HG03565 (cell line): ENCODE measurements at regions not wholly inside any gene's neighbourhood (a gene's known extent, or its start where the extent isn't known, plus 50 kb on each side); places are given as distances from the start of the nearest gene placed in this dataset.

Experiments used
- ATAC-seq: cut with Tn5 transposase; IDR thresholded peaks from one replicate; pipeline ENCODE4 v1.9.1; 2021; ENCODE audit warnings: mild to moderate bottlenecking, moderate library complexity; ENCODE audit not compliant: unreplicated experiment

- ATAC-seq, result no peak
Measured at GRCh38 chr11:15481871-15482270, 367.1 kb downstream of the INSC start.

GRCh38 chr11:15483205-15483604 is 368.5 kb downstream of the INSC start:
- ATAC-seq, result peak; percentile 86

GRCh38 chr11:15484398-15484797 is 369.7 kb downstream of the INSC start:
- no peak for ATAC-seq

- ATAC-seq, result no peak
Measured at GRCh38 chr11:15485432-15485831, 370.7 kb downstream of the INSC start.

GRCh38 chr11:15489281-15489680 is 374.6 kb downstream of the INSC start:
- ATAC-seq, result no peak

- no peak for ATAC-seq
Measured at GRCh38 chr11:15490535-15490934, 375.8 kb downstream of the INSC start.

- peak; percentile 51 for ATAC-seq
Measured at GRCh38 chr11:15493066-15493465, 378.3 kb downstream of the INSC start.

GRCh38 chr11:15493921-15494620 is 379.3 kb downstream of the INSC start:
- ATAC-seq, result no peak

GRCh38 chr11:15494740-15495139 is 380.0 kb downstream of the INSC start:
- ATAC-seq, result no peak

- ATAC-seq, result no peak
Measured at GRCh38 chr11:15495462-15495861, 380.7 kb downstream of the INSC start.

GRCh38 chr11:15497366-15497765 is 382.6 kb downstream of the INSC start:
- no peak for ATAC-seq

- no peak for ATAC-seq
Measured at GRCh38 chr11:15499674-15500073, 385.0 kb downstream of the INSC start.

- ATAC-seq, result no peak
Measured at GRCh38 chr11:15500643-15501042, 385.9 kb downstream of the INSC start.

- no peak for ATAC-seq
Measured at GRCh38 chr11:15501566-15501965, 386.8 kb downstream of the INSC start.

- no peak for ATAC-seq
Measured at GRCh38 chr11:15505155-15505554, 390.4 kb downstream of the INSC start.

GRCh38 chr11:15507592-15507991 is 392.9 kb downstream of the INSC start:
- ATAC-seq, result no peak

GRCh38 chr11:15509082-15509481 is 394.4 kb downstream of the INSC start:
- no peak for ATAC-seq

GRCh38 chr11:15519124-15519791 is 404.5 kb downstream of the INSC start:
- ATAC-seq, result peak; percentile 70

GRCh38 chr11:15519911-15520310 is 405.2 kb downstream of the INSC start:
- no peak for ATAC-seq

- no peak for ATAC-seq
Measured at GRCh38 chr11:15523543-15523942, 408.8 kb downstream of the INSC start.

GRCh38 chr11:15525582-15525981 is 410.9 kb downstream of the INSC start:
- no peak for ATAC-seq

- no peak for ATAC-seq
Measured at GRCh38 chr11:15526032-15526431, 411.3 kb downstream of the INSC start.
